Upper lobe of left lung (tissue), 4 donors: ENCODE measurements at regions not wholly inside any gene's neighbourhood (a gene's known extent, or its start where the extent isn't known, plus 50 kb on each side); places are given as distances from the start of the nearest gene placed in this dataset.

Experiments used
- CTCF ChIP-seq, 6 experiments: fragments of 450-650 bp in 4 of 6; fragments of 200-600 bp in 2 of 6; sonication (generic) in 2 of 6; IDR thresholded peaks; one replicate each; pipeline ENCODE4 v1.5.1; 2016 to 2019; ENCODE audit warnings: antibody characterized with exemption in 6 of 6
- POLR2A ChIP-seq, 4 donors: fragments of 450-650 bp; IDR thresholded peaks; one replicate each; pipeline ENCODE4 v1.5.1; 2016 to 2017; ENCODE audit warnings: antibody characterized with exemption in 4 of 4, mild to moderate bottlenecking in 2 of 4
- POLR2AphosphoS5 ChIP-seq, 2 donors: sonication (generic); formaldehyde crosslinking; IDR thresholded peaks; one replicate each; pipeline ENCODE4 v1.5.1; 2017; ENCODE audit warnings: antibody characterized with exemption in 2 of 2

- TF ChIP-seq CTCF (IDR thresholded peaks at IDR 0.05) (no peak), POLR2AphosphoS5 (IDR thresholded peaks at IDR 0.05) (no peak), POLR2A (IDR thresholded peaks at IDR 0.05) (no peak)
These were observed 365.6 kb upstream of the MGMT start for GRCh38 chr10:129101232-129101980.
